IMR-90 (cell line): ENCODE measurements at regions not wholly inside any gene's neighbourhood (a gene's known extent, or its start where the extent isn't known, plus 50 kb on each side); places are given as distances from the start of the nearest gene placed in this dataset.

Experiments
- ATAC-seq: fragments of 200-7000 bp; cut with Tn5 transposase; 2 replicates; pipeline ENCODE4 v1.9.1; 2020; ENCODE audit warnings: low read depth, mild to moderate bottlenecking, moderate library complexity
- BruUV-seq: library from RNA; stranded (reverse); fragments of 400-500 nt; replicated peaks from 2 replicates; lab custom pipeline; 2021; lab: Mats Ljungman, UMichigan
- CTCF ChIA-PET: fragments of 300-600 bp; formaldehyde crosslinking; extraction: SDS; loops from one replicate; lab custom pipeline; 2021; ENCODE audit warnings: antibody characterized with exemption; lab: Yijun Ruan, JAX
- POLR2A ChIA-PET: fragments of 300-600 bp; sonication (Branson Sonifier 250); formaldehyde crosslinking; loops from one replicate; lab custom pipeline; 2022; ENCODE audit warnings: antibody characterized with exemption; ENCODE audit not compliant: unreplicated experiment; lab: Charles Lee
- DNase-seq: peaks from one replicate; pipeline ENCODE4 v3.0.0; 2013
- H2AFZ ChIP-seq: replicated peaks from 2 replicates; pipeline ENCODE3; 2013; ENCODE audit warnings: low read length, mild to moderate bottlenecking; ENCODE audit not compliant: poor library complexity
- H2AK5ac ChIP-seq: 2 replicates; pipeline ENCODE4 v1.6.1; 2013; ENCODE audit warnings: low read depth, low read length, inconsistent platforms
- H2AK9ac ChIP-seq: replicated peaks from 2 replicates; pipeline ENCODE3; 2013; ENCODE audit warnings: mild to moderate bottlenecking, low read depth, low read length, moderate library complexity; ENCODE audit not compliant: poor library complexity
- H2BK120ac ChIP-seq: 2 replicates; pipeline ENCODE4 v1.6.1; 2013; ENCODE audit warnings: low read depth, low read length, inconsistent platforms
- H2BK15ac ChIP-seq: 3 replicates; pipeline ENCODE4 v1.6.1; 2013; ENCODE audit warnings: low read depth, low read length, inconsistent platforms
- H2BK20ac ChIP-seq: 2 replicates; pipeline ENCODE4 v1.6.1; 2013; ENCODE audit warnings: low read depth, mild to moderate bottlenecking, inconsistent platforms, low read length, moderate library complexity
- H2BK5ac ChIP-seq: 2 replicates; pipeline ENCODE4 v1.6.1; 2013; ENCODE audit warnings: mild to moderate bottlenecking, low read depth, low read length, inconsistent platforms; ENCODE audit not compliant: poor library complexity, severe bottlenecking
- H3K14ac ChIP-seq: replicated peaks from 2 replicates; pipeline ENCODE4 v1.6.1; 2013; ENCODE audit warnings: low read depth, low read length, inconsistent platforms
- H3K18ac ChIP-seq: 2 replicates; pipeline ENCODE4 v1.6.1; 2013; ENCODE audit warnings: low read depth, low read length, control low read depth
- H3K23ac ChIP-seq: 2 replicates; pipeline ENCODE4 v1.6.1; 2013; ENCODE audit warnings: low read depth, low read length, inconsistent platforms
- H3K27ac ChIP-seq: 2 replicates; pipeline ENCODE4 v1.5.1; 2013; ENCODE audit warnings: mild to moderate bottlenecking, control low read depth, low read length; ENCODE audit not compliant: insufficient read depth
- H3K27me3 ChIP-seq: 2 replicates; pipeline ENCODE4 v1.6.1; 2013; ENCODE audit warnings: low read length; ENCODE audit not compliant: control insufficient read depth, insufficient read depth
- H3K36me3 ChIP-seq: 2 replicates; pipeline ENCODE4 v1.6.1; 2013; ENCODE audit warnings: low read length, mixed read lengths; ENCODE audit not compliant: control insufficient read depth, insufficient read depth
- H3K4ac ChIP-seq: 2 replicates; pipeline ENCODE4 v1.6.1; 2013; ENCODE audit warnings: low read depth, low read length, inconsistent platforms
- H3K4me1 ChIP-seq: 2 replicates; pipeline ENCODE4 v1.6.1; 2013; ENCODE audit warnings: low read length, mixed read lengths; ENCODE audit not compliant: control insufficient read depth, insufficient read depth
- H3K4me2 ChIP-seq: 2 replicates; pipeline ENCODE4 v1.6.1; 2013; ENCODE audit warnings: low read depth, mild to moderate bottlenecking, control low read depth, low read length, moderate library complexity
- H3K4me3 ChIP-seq: 2 replicates; pipeline ENCODE4 v1.5.1; 2013; ENCODE audit warnings: low read depth, mild to moderate bottlenecking, control low read depth, low read length, moderate library complexity; ENCODE audit not compliant: insufficient read depth
- H3K56ac ChIP-seq: 2 replicates; pipeline ENCODE4 v1.6.1; 2013; ENCODE audit warnings: low read length, inconsistent platforms; ENCODE audit not compliant: insufficient read depth; ENCODE audit errors: extremely low read depth
- H3K79me1 ChIP-seq, 2 experiments: 2 replicates each; pipeline ENCODE4 v1.6.1; 2013; ENCODE audit warnings: low read length in 2 of 2, inconsistent platforms in 1 of 2, low read depth in 1 of 2
- H3K9ac ChIP-seq: 2 replicates; pipeline ENCODE4 v1.6.1; 2013; ENCODE audit warnings: low read depth, low read length, control low read depth
- H3K9me1 ChIP-seq: 2 replicates; pipeline ENCODE4 v1.6.1; 2013; ENCODE audit warnings: low read length, inconsistent platforms; ENCODE audit not compliant: insufficient read depth
- H3K9me3 ChIP-seq: 2 replicates; pipeline ENCODE4 v1.6.1; 2013; ENCODE audit warnings: low read length; ENCODE audit not compliant: control insufficient read depth, insufficient read depth
- H4K20me1 ChIP-seq: 2 replicates; pipeline ENCODE4 v1.6.1; 2013; ENCODE audit warnings: low read length, inconsistent platforms; ENCODE audit not compliant: insufficient read depth
- H4K5ac ChIP-seq: 2 replicates; pipeline ENCODE4 v1.6.1; 2013; ENCODE audit warnings: mild to moderate bottlenecking, low read depth, low read length, control low read depth
- H4K8ac ChIP-seq, 2 experiments: 2 replicates each; pipeline ENCODE4 v1.6.1; 2013; ENCODE audit warnings: low read depth in 2 of 2, low read length in 2 of 2, control low read depth in 1 of 2, inconsistent platforms in 1 of 2
- H4K91ac ChIP-seq: 2 replicates; pipeline ENCODE4 v1.6.1; 2013; ENCODE audit warnings: low read depth, low read length, inconsistent platforms; ENCODE audit not compliant: insufficient read depth
- BHLHE40 ChIP-seq: fragments of 150-350 bp; IDR thresholded peaks from 2 replicates; pipeline ENCODE4 v1.6.1; 2016; ENCODE audit warnings: mild to moderate bottlenecking, low read depth, low read length
- CHD1 ChIP-seq: IDR thresholded peaks from 2 replicates; pipeline ENCODE4 v1.6.1; 2012; ENCODE audit warnings: low read depth, low read length, improper control_type of control experiment
- FOS ChIP-seq: fragments of 150-350 bp; IDR thresholded peaks from 2 replicates; pipeline ENCODE4 v1.6.1; 2016; ENCODE audit warnings: low read depth, low read length
- MAFK ChIP-seq: IDR thresholded peaks from 2 replicates; pipeline ENCODE4 v1.6.1; 2012; ENCODE audit warnings: low read depth, low read length, improper control_type of control experiment
- MAZ ChIP-seq: IDR thresholded peaks from 2 replicates; pipeline ENCODE4 v1.6.1; 2012; ENCODE audit warnings: low read depth, mild to moderate bottlenecking, low read length, improper control_type of control experiment, moderate library complexity, borderline replicate concordance
- NFE2L2 ChIP-seq: fragments of 150-350 bp; IDR thresholded peaks from 2 replicates; pipeline ENCODE4 v1.6.1; 2016; ENCODE audit warnings: low read depth, mild to moderate bottlenecking, low read length
- POLR2A ChIP-seq: IDR thresholded peaks from 2 replicates; pipeline ENCODE4 v1.6.1; 2012; ENCODE audit warnings: mild to moderate bottlenecking, low read depth, low read length
- RCOR1 ChIP-seq: IDR thresholded peaks from 2 replicates; pipeline ENCODE4 v1.6.1; 2012; ENCODE audit warnings: mild to moderate bottlenecking, low read length, improper control_type of control experiment; ENCODE audit not compliant: insufficient replicate concordance
- RFX5 ChIP-seq: IDR thresholded peaks from 2 replicates; pipeline ENCODE4 v1.8.0; 2012; ENCODE audit warnings: low read depth, mild to moderate bottlenecking, low read length, moderate library complexity
- SMC3 ChIP-seq: fragments of 150-350 bp; IDR thresholded peaks from 2 replicates; pipeline ENCODE4 v1.6.1; 2016; ENCODE audit warnings: low read depth, mild to moderate bottlenecking, antibody characterized with exemption, low read length, moderate library complexity
- WGBS, 2 experiments: methylation state at CpG; one replicate each; pipeline versions ENCODE4 v1.1.5 to v1.1.7; 2013; ENCODE audit warnings: missing lambda C conversion rate in 2 of 2; ENCODE audit not compliant: insufficient read length in 1 of 2; ENCODE audit errors: extremely low coverage in 2 of 2; 5-methylcytosine and 5-hydroxymethylcytosine counted together
- dilution Hi-C: fragments of 300-500 bp; cut with HindIII; formaldehyde crosslinking; loops from one replicate; pipeline ENCODE4 v1.14.3; 2018; ENCODE audit warnings: low sequenced_read_pairs; ENCODE audit not compliant: unreplicated experiment
- in situ Hi-C: fragments of 300-500 bp; cut with MboI; formaldehyde crosslinking; loops from 3 replicates; pipeline ENCODE4 v1.14.3; 2019; ENCODE audit warnings: low sequenced_read_pairs, inconsistent platforms, mixed read lengths
- intact Hi-C: fragments of 100-400 bp; cut with micrococcal nuclease; formaldehyde crosslinking; loops from 2 replicates; pipeline ENCODE4 v1.10.0; 2022
- TF ChIP-seq, protein P1 (sequence below): conservative IDR thresholded peaks from 2 replicates; pipeline ENCODE4 v1.5.1; 2012; ENCODE audit warnings: mild to moderate bottlenecking, low read depth, low read length, improper control_type of control experiment
- TF ChIP-seq, protein P2 (sequence below): fragments of 150-350 bp; IDR thresholded peaks from 2 replicates; pipeline ENCODE4 v1.6.1; 2016; ENCODE audit warnings: low read depth, mild to moderate bottlenecking, low read length, moderate library complexity, borderline replicate concordance

- no TSS peak for BruUV-seq
- TF ChIP-seq MAFK = no peak
- TF ChIP-seq FOS = no peak
- TF ChIP-seq, protein P1, sequence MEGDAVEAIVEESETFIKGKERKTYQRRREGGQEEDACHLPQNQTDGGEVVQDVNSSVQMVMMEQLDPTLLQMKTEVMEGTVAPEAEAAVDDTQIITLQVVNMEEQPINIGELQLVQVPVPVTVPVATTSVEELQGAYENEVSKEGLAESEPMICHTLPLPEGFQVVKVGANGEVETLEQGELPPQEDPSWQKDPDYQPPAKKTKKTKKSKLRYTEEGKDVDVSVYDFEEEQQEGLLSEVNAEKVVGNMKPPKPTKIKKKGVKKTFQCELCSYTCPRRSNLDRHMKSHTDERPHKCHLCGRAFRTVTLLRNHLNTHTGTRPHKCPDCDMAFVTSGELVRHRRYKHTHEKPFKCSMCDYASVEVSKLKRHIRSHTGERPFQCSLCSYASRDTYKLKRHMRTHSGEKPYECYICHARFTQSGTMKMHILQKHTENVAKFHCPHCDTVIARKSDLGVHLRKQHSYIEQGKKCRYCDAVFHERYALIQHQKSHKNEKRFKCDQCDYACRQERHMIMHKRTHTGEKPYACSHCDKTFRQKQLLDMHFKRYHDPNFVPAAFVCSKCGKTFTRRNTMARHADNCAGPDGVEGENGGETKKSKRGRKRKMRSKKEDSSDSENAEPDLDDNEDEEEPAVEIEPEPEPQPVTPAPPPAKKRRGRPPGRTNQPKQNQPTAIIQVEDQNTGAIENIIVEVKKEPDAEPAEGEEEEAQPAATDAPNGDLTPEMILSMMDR = no peak
- TF ChIP-seq SMC3 = no peak
- TF ChIP-seq RCOR1 = no peak
- no peak for TF ChIP-seq NFE2L2
- TF ChIP-seq RFX5 = no peak
- TF ChIP-seq, protein P2, sequence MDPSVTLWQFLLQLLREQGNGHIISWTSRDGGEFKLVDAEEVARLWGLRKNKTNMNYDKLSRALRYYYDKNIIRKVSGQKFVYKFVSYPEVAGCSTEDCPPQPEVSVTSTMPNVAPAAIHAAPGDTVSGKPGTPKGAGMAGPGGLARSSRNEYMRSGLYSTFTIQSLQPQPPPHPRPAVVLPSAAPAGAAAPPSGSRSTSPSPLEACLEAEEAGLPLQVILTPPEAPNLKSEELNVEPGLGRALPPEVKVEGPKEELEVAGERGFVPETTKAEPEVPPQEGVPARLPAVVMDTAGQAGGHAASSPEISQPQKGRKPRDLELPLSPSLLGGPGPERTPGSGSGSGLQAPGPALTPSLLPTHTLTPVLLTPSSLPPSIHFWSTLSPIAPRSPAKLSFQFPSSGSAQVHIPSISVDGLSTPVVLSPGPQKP = no peak
- no peak for TF ChIP-seq POLR2A
- TF ChIP-seq BHLHE40 = no peak
- TF ChIP-seq CHD1 = no peak
- TF ChIP-seq MAZ = no peak
- Histone ChIP-seq H3K9me3 (no peaks in the 10 kb centered on the region), H3K9ac (no peak overlapping the region), H3K4me2 (no peak overlapping the region), H3K18ac (no peak overlapping the region), H3K36me3 (no peaks in the 10 kb centered on the region), H4K8ac (no peak overlapping the region), H3K79me1 (no peaks in the 10 kb centered on the region), H4K5ac (no peak overlapping the region), H3K27me3 (peaks cover 2% of the 10 kb centered on the region; the same call in 1 of the 2 replicates), H3K56ac (no peak overlapping the region), H3K27ac (no peak overlapping the region), H3K4ac (no peak overlapping the region), H2AFZ (no peak overlapping the region), H3K4me3 (no peak overlapping the region), H3K4me1 (no peaks in the 10 kb centered on the region), H2AK9ac (no peak overlapping the region), H3K9me1 (no peaks in the 10 kb centered on the region), H3K14ac (no peak overlapping the region), H4K91ac (no peak overlapping the region), H4K20me1 (no peaks in the 10 kb centered on the region), H2BK20ac (no peak overlapping the region), H2BK120ac (no peak overlapping the region), H3K23ac (no peak overlapping the region), H2BK15ac (no peak overlapping the region), H2BK5ac (no peak overlapping the region), H2AK5ac (no peak overlapping the region)
- WGBS, 2 experiments = 82% methylated on average over 3 of the region's 6 CpGs; no CpG with 5 or more reads in 1 of the 2 experiments
- ChIA-PET CTCF (no interaction called here), POLR2A (no interaction called here)
- ATAC-seq = no peak
- in situ Hi-C loops = no loop called here
- no peak for DNase-seq
- dilution Hi-C loops = no loop called here
- intact Hi-C loops = no loop called here
Observed at GRCh38 chr20:6698056-6698455, 69.4 kb upstream of the BMP2 start.
